T-helper 2 cell treated with Interferon-gamma antibody and Interleukin-4, amounts not matched to agents 5 μg/mL and 100 μg/mL, for 36 hours (primary cell): ENCODE measurements at regions not wholly inside any gene's neighbourhood (a gene's known extent, or its start where the extent isn't known, plus 50 kb on each side); places are given as distances from the start of the nearest gene placed in this dataset.
"Not testable (repeated sequence)": the region's sequence is repeated elsewhere in the genome, so short reads cannot be mapped to it uniquely, and the experiment has no call there.

Experiments
- DNase-seq: peaks from one replicate; pipeline ENCODE4 v3.0.0; 2021; ENCODE audit warnings: low spot score
- H3K27ac Mint-ChIP-seq: one replicate; pipeline ENCODE4 v1.8.0; 2021; ENCODE audit warnings: mild to moderate bottlenecking, mixed read lengths
- H3K27me3 Mint-ChIP-seq: one replicate; pipeline ENCODE4 v1.8.0; 2021; ENCODE audit warnings: low read depth, mixed read lengths
- H3K36me3 Mint-ChIP-seq: one replicate; pipeline ENCODE4 v1.8.0; 2021; ENCODE audit warnings: low read depth, mixed read lengths
- H3K4me1 Mint-ChIP-seq: one replicate; pipeline ENCODE4 v1.8.0; 2021; ENCODE audit warnings: low read depth, mixed read lengths
- H3K4me3 Mint-ChIP-seq: one replicate; pipeline ENCODE4 v1.8.0; 2022; ENCODE audit warnings: mild to moderate bottlenecking, moderate library complexity, mixed read lengths
- H3K9me3 Mint-ChIP-seq: one replicate; pipeline ENCODE4 v1.8.0; 2021; ENCODE audit warnings: mixed read lengths

DNA sequence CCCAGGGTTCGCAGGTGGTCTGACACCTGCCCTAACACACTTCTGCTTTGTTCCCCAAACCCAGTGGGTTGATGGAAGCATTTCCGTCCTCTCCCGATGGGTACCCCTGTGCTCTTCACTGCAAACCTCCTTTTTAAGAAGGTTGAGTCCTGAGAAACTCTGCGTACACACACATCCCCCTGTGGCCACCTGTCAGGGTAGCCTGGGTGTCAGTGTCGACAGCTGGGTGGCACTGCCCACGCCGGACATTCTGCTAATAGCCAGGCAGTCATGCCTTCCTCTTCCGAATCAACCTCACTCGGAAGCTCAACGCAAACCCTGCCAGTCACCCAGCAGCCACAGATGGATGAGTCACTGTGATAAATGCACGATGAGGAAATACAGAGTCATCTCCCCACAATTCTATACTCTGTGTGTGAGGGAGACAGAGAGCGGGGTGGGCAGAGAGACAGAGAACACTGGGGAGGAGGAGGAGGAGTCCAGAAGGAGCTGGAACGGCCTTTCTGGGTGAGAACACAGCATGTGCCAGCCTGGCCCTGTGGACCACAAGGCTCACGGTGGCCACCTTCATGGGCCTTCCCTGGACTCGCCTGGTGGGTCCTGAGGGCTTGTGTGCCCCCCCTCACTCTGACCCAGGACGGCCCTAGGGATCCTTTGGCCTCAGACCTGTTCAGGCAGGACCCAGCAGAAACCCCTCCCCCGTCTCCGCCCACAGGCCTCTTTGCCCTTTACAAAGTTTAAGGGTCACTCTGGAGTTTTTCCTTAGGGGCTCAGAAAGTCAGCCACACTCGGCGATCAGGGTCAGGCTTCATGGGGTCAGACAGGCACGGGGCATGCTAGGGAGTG is 4477.7 kb upstream of the TPTE start:
- not testable (repeated sequence) for H3K27ac Mint-ChIP-seq, H3K36me3 Mint-ChIP-seq
- peak; percentile 0 for DNase-seq

DNA sequence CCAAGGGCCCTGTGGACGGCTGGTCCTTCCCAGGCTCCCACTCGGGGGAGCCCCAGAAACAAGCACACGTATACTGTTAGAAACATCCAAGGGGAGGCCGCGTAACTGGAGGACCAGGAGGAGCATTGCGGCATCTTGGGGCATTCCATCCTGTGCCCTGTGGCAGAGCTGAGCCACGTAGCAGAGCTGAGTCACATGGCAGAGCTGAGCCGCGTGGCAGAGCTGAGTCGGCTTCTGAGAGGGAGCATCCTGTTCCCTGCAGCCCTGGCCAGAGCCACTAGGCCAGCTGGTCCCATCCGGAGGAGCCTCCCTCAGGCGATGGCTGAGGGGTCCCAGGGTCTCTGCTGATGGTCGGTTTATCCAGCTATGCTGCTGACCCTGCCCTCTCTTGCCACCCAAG is 4476.7 kb upstream of the TPTE start:
- not testable (repeated sequence) for H3K27ac Mint-ChIP-seq, H3K4me1 Mint-ChIP-seq, H3K36me3 Mint-ChIP-seq, H3K27me3 Mint-ChIP-seq, DNase-seq, H3K4me3 Mint-ChIP-seq, H3K9me3 Mint-ChIP-seq

More for the DNA sequence above, 4477.7 kb upstream of the TPTE start:
- H3K4me3 Mint-ChIP-seq, H3K9me3 Mint-ChIP-seq, H3K4me1 Mint-ChIP-seq, H3K27me3 Mint-ChIP-seq: not testable (repeated sequence)

- H3K27me3 Mint-ChIP-seq, H3K4me1 Mint-ChIP-seq, DNase-seq, H3K27ac Mint-ChIP-seq, H3K36me3 Mint-ChIP-seq, H3K9me3 Mint-ChIP-seq, H3K4me3 Mint-ChIP-seq: not testable (repeated sequence)
These were observed 4471.5 kb upstream of the TPTE start for GRCh38 chr21:6049930-6050329.

- not testable (repeated sequence) for H3K36me3 Mint-ChIP-seq, H3K27ac Mint-ChIP-seq, H3K4me1 Mint-ChIP-seq, H3K27me3 Mint-ChIP-seq, H3K4me3 Mint-ChIP-seq, H3K9me3 Mint-ChIP-seq, DNase-seq
These were observed 4469.3 kb upstream of the TPTE start for GRCh38 chr21:6052109-6052508.

DNA sequence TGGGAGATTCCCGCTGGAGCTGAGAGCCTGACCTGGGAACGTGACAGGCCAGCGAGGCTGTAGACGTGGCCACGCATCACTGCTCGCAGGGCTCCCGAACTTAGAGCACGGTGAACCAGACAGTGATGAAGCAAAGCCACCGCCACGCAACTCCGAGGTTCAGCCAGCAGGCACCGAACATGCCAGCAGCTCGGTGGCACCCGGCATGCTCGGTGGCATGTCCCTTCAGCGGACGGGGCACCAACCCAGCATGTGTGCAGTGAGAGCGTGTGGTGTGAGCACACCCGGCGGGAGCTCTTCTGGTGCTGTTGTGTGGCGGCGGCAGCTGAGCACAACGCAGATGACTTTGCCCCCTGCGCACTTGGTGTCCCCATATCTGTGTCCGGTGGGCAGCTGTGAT is 4468.2 kb upstream of the TPTE start:
- not testable (repeated sequence) for H3K4me1 Mint-ChIP-seq, H3K36me3 Mint-ChIP-seq, H3K27me3 Mint-ChIP-seq, H3K27ac Mint-ChIP-seq, H3K9me3 Mint-ChIP-seq, DNase-seq, H3K4me3 Mint-ChIP-seq

DNA sequence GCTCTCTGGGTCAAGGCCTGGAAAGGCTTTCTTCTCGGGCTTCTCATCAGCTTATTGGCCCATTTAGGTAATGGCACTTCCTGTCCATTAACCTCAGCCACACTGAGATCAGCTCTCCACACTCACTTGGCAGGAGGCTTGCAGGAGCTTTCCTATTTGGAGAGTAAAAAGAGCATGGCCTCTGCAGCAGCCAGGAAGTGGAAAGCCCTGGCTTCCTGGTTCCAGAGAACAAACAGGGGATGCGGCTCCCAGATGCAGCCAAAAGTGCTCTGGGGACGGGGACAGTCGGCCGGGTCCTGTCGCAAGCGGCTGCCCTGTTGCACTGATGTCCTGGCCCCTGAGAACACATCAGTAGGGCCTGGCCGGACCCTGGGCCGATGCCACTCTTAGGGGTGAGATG is 4462.4 kb upstream of the TPTE start:
- not testable (repeated sequence) for H3K4me3 Mint-ChIP-seq, H3K36me3 Mint-ChIP-seq, H3K27ac Mint-ChIP-seq, H3K9me3 Mint-ChIP-seq, H3K4me1 Mint-ChIP-seq, DNase-seq, H3K27me3 Mint-ChIP-seq

DNA sequence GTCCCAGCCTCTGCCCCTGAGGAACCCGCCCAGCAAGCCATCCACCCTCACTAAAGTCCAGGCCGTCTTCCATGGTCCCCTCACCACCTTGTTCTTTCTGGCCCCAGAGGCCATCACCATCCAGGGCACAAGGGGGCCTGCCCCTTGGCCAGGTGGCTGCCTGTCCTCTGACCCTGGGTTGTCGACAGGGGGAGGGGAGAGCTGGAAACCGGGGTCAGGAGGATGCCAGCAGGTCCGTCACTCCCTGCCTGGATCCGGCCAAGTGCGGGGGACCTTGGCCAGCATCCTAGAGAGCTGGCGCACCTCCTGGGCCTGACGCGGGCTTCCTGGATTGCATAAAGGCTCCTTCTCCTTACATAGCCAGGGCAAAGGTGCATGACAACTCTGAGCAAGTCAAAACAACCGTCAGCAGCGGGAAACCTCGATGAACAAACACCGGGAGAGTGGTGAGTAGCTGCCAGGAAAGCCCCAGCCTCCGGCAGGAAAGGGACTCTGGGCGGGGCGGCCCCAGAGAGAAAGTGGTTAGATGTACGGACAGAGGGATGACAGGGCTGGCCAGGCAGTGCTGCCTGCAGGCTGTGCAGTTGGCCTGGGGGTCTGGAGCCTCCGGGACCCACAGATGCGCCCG is 4461.2 kb upstream of the TPTE start:
- H3K4me1 Mint-ChIP-seq, result not testable (repeated sequence)

DNA sequence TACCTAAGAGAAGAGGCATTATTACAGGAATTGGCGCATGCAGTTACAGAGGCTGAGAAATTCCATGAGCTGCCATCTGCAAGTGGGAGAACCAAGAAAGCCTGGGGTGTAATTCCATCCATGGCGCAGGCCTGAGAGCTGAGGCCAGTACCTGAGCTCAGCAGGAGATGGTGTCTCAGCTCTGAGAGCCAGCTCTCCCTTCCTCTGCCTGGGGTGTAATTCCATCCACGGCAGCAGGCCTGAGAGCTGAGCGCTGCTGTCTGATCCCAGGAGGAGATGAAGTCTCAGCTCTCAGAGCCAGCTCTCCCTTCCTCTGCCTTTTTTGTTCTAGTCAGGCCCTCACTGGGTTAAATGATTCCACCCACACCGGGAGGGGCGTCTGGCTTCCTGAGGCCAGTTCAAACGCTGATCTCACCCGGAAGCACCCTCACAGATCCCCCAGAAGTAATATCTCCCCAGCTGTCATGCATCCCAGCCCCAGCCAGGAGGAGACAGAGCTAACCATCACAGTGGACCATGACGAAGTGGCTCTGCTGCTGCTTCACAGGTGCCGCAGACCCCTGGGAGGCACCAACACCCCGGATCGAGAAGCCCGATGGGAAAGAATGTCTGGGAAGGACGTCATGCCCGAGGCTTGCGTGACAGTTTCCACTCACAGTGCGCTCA is 4454.9 kb upstream of the TPTE start:
- not testable (repeated sequence) for H3K4me3 Mint-ChIP-seq, H3K4me1 Mint-ChIP-seq, H3K27me3 Mint-ChIP-seq, H3K36me3 Mint-ChIP-seq, DNase-seq, H3K9me3 Mint-ChIP-seq, H3K27ac Mint-ChIP-seq

More for the DNA sequence above, 4461.2 kb upstream of the TPTE start:
- H3K9me3 Mint-ChIP-seq, H3K27me3 Mint-ChIP-seq, DNase-seq, H3K27ac Mint-ChIP-seq, H3K4me3 Mint-ChIP-seq, H3K36me3 Mint-ChIP-seq: not testable (repeated sequence)

GRCh38 chr21:6068098-6068831 is 4453.1 kb upstream of the TPTE start:
- not testable (repeated sequence) for H3K9me3 Mint-ChIP-seq, H3K27ac Mint-ChIP-seq, H3K4me3 Mint-ChIP-seq, H3K27me3 Mint-ChIP-seq, H3K36me3 Mint-ChIP-seq, DNase-seq, H3K4me1 Mint-ChIP-seq

DNA sequence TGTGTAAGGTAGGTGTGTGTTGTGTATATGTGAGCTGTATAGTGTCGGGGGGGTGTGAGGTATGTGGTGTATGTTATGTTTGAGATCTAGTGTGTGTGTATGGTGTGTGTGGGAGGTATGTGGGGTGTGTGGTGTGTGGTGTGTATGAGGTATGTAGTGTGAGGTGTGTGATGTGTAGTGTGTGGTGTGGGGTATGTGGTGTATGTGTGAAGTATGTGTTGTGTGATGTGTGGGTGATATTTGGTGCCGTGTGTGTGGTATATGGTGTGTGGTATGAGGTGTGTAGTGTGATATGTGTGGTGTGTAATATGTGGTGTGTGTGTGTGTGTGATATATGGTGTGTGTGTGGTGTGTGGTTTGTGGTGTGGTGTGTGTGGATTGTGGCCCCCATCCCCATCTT is 4451.2 kb upstream of the TPTE start:
- not testable (repeated sequence) for H3K4me3 Mint-ChIP-seq, H3K27me3 Mint-ChIP-seq, H3K9me3 Mint-ChIP-seq, DNase-seq, H3K4me1 Mint-ChIP-seq, H3K36me3 Mint-ChIP-seq
- H3K27ac Mint-ChIP-seq, result peak overlapping the region; percentile 55

DNA sequence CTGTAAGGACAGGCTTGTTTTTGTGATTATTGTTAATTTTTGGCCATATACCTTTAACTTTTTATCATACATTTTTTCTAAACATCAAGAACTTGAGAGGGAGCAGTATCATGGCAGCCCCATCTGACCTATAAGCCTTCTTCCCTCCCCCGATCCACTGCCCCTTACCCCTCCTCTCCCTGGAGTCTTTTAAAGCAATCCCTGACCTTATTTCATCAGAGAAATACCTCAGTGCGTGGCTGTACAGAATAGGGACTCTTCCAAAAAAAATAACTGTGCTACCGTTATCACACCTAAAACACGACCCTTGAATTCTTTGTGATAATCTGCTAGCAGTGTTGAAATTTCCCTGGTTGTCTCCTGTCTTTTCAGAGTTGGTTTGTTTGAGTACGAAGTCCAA is 4448.7 kb upstream of the TPTE start:
- not testable (repeated sequence) for H3K27ac Mint-ChIP-seq, H3K36me3 Mint-ChIP-seq, H3K4me1 Mint-ChIP-seq, DNase-seq, H3K4me3 Mint-ChIP-seq, H3K9me3 Mint-ChIP-seq, H3K27me3 Mint-ChIP-seq

DNA sequence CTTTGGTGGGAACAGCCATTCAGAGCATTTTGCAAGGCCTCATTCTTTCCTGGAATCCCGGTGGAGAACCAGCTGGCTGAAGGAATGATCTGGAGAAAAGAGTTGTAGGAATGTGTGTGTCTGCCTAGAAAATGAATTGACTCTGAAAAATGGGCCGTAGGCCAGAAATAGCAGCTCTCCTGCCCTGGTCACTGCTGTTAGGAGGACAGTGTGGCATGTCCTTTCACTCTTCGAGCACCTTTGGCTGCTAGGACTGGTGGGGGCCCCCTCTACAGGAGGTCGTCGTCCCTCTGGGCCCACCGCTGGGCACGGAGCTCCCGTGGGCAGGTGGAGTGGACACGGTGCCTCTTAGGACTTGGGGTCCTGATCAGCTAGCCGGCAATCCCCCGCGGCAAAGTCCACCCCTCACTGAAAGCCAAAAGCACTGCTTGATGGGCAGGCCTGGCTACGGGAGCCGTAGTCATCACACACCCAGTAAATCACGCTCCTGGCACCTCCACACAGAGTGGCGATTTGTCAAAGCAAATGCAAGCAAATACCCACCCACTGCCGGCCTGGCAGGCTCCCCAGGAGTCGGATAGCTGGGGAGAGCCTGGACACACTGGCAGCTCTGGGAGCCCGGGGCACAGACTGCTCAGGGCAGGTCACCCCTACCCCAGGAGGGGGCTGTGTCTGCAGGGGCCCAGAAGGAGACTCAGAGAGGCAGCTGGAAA is 4447.2 kb upstream of the TPTE start:
- not testable (repeated sequence) for H3K36me3 Mint-ChIP-seq, H3K27ac Mint-ChIP-seq, H3K27me3 Mint-ChIP-seq, DNase-seq, H3K4me1 Mint-ChIP-seq, H3K4me3 Mint-ChIP-seq, H3K9me3 Mint-ChIP-seq

GRCh38 chr21:6074935-6075334 is 4446.4 kb upstream of the TPTE start:
- not testable (repeated sequence) for H3K4me1 Mint-ChIP-seq, H3K36me3 Mint-ChIP-seq, H3K4me3 Mint-ChIP-seq, H3K9me3 Mint-ChIP-seq, H3K27ac Mint-ChIP-seq, H3K27me3 Mint-ChIP-seq, DNase-seq
